ENCODE measurements at regions not wholly inside any gene's neighbourhood (a gene's known extent, or its start where the extent isn't known, plus 50 kb on each side); places are given as distances from the start of the nearest gene placed in this dataset.

DNA sequence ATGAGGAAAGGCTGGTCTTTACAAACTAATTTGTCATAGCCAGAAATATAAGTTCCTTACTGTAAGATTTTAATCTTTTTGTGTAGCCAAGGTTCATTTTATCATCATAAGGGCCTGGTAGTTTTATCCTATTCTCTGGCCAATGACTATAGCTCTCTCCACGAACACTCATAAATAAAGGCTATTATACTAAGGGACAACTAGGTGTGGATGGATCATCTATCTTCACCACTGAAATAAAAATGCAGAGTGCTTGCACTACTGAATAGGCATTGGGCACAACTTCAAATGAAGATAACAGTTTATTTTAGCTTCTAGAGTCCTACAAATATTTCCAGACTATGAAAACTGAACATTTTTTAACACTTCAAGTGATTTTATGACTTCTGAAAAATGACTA, 698.6 kb downstream of the NOVA1 start:
- no peak for DNase-seq (ENCODE audit: low read depth in 6 of 9, low spot score in 9 of 9)
- Histone ChIP-seq H3K9me3 (ENCODE audit: control insufficient read depth in 2 of 2, insufficient read depth in 1 of 2, low read length in 1 of 2) (no peaks in the 10 kb centered on the region), H3K4me1 (ENCODE audit: control insufficient read depth in 2 of 2, insufficient read depth in 2 of 2, low read length in 2 of 2) (no peaks in the 10 kb centered on the region), H3K4me3 (ENCODE audit: low read length in 2 of 2) (no peak overlapping the region), H3K27ac (ENCODE audit: low read depth in 1 of 2, low read length in 1 of 2) (no peak overlapping the region), H3K27me3 (ENCODE audit: control insufficient read depth in 2 of 2, insufficient read depth in 1 of 2, low read length in 1 of 2) (no peaks in the 10 kb centered on the region), H3K36me3 (ENCODE audit: control insufficient read depth in 2 of 2, insufficient read depth in 2 of 2, low read length in 1 of 2) (no peaks in the 10 kb centered on the region)
- WGBS, result 97% methylated on average over 1 of the region's 1 CpG

DNA sequence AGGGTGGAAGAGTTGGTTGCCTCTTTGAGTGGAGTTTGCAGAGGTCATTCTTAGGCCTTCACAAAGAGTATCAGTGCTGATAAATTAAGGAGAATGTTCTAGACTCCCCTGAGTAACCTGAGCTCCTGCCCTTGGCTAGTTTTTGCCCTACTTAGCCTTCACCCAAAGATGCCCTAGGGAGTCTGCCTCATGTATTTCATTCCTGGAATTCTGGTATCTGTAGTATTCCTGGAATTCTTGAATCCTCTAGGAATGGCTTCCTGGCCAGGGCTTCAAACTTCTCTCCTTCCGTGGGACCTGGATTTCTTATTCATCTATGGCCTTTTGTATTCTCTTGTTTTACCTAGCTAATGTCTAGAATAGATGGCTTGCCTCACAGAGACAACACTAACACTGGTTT, 701.1 kb downstream of the NOVA1 start:
- H3K27ac ChIP-seq (ENCODE audit: low read depth in 1 of 2, low read length in 1 of 2), result no peak overlapping the region
- no peak overlapping the region for H3K4me3 ChIP-seq (ENCODE audit: low read length in 2 of 2)
- no peaks in the 10 kb centered on the region for H3K27me3 ChIP-seq (ENCODE audit: control insufficient read depth in 2 of 2, insufficient read depth in 1 of 2, low read length in 1 of 2)
- no peaks in the 10 kb centered on the region for H3K4me1 ChIP-seq (ENCODE audit: control insufficient read depth in 2 of 2, insufficient read depth in 2 of 2, low read length in 2 of 2)
- WGBS, result 76% methylated on average over 1 of the region's 1 CpG
- H3K36me3 ChIP-seq (ENCODE audit: control insufficient read depth in 2 of 2, insufficient read depth in 2 of 2, low read length in 1 of 2), result no peaks in the 10 kb centered on the region
- H3K9me3 ChIP-seq (ENCODE audit: control insufficient read depth in 2 of 2, insufficient read depth in 1 of 2, low read length in 1 of 2), result no peaks in the 10 kb centered on the region
- no peak for DNase-seq (ENCODE audit: low read depth in 6 of 9, low spot score in 9 of 9)

DNA sequence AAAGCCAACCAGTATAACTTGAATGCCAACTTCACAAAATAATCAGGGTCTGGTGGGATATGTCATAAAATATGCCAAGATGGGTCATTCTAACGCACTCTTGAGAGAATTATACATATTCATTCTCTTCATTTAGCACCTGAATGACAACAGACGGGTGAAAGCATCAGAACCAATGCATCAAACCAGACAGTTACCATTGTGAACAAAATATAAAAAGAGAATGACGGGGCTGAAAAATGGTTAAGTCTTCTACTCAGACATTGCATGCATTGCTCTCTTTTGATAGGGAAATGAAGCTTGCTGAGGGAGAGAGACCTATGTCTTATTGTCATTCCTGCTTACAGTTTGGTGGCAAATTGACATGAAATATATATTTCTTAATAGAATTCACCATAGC, 702.1 kb downstream of the NOVA1 start:
- H3K9me3 ChIP-seq (ENCODE audit: control insufficient read depth in 2 of 2, insufficient read depth in 1 of 2, low read length in 1 of 2), result no peaks in the 10 kb centered on the region

GRCh38 chr14:25887251-25887878, 710.5 kb downstream of the NOVA1 start:
- H3K27me3 ChIP-seq (ENCODE audit: control insufficient read depth in 2 of 2, insufficient read depth in 1 of 2, low read length in 1 of 2), result no peaks in the 10 kb centered on the region
- H3K36me3 ChIP-seq (ENCODE audit: control insufficient read depth in 2 of 2, insufficient read depth in 2 of 2, low read length in 1 of 2), result no peaks in the 10 kb centered on the region
- WGBS, result 88% methylated on average over 3 of the region's 3 CpGs
- no peaks in the 10 kb centered on the region for H3K4me1 ChIP-seq (ENCODE audit: control insufficient read depth in 2 of 2, insufficient read depth in 2 of 2, low read length in 2 of 2)
- DNase-seq (ENCODE audit: low read depth in 6 of 9, low spot score in 9 of 9), result no peak
- no peak overlapping the region for H3K4me3 ChIP-seq (ENCODE audit: low read length in 2 of 2)
- H3K27ac ChIP-seq (ENCODE audit: low read depth in 1 of 2, low read length in 1 of 2), result no peak overlapping the region
- H3K9me3 ChIP-seq (ENCODE audit: control insufficient read depth in 2 of 2, insufficient read depth in 1 of 2, low read length in 1 of 2), result no peaks in the 10 kb centered on the region

More for the DNA sequence above, 702.1 kb downstream of the NOVA1 start:
- H3K4me3 ChIP-seq (ENCODE audit: low read length in 2 of 2), result no peak overlapping the region
- H3K27me3 ChIP-seq (ENCODE audit: control insufficient read depth in 2 of 2, insufficient read depth in 1 of 2, low read length in 1 of 2), result no peaks in the 10 kb centered on the region
- H3K36me3 ChIP-seq (ENCODE audit: control insufficient read depth in 2 of 2, insufficient read depth in 2 of 2, low read length in 1 of 2), result no peaks in the 10 kb centered on the region
- 94% methylated on average over 3 of the region's 3 CpGs for WGBS
- H3K27ac ChIP-seq (ENCODE audit: low read depth in 1 of 2, low read length in 1 of 2), result no peak overlapping the region
- no peak for DNase-seq (ENCODE audit: low read depth in 6 of 9, low spot score in 9 of 9)
- H3K4me1 ChIP-seq (ENCODE audit: control insufficient read depth in 2 of 2, insufficient read depth in 2 of 2, low read length in 2 of 2), result no peaks in the 10 kb centered on the region

DNA sequence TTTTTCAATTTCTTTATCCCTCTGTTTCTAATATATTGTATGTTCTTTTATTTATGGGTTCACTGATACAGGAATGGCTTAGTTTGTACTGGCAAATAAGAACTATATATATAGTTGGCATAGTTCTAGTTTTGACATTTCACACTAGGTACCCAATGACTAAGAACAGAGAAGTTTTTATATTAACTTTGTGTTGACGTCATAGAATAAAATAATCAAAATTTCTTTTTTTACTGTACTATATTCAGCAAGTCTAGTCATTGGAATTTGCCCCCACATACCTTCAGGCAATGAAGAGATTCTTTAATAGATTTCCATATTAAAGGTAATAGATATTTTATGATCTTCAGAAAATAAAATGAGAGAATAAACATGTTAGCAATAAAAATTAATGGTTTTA, 713.2 kb downstream of the NOVA1 start:
- Histone ChIP-seq H3K4me3 (ENCODE audit: low read length in 2 of 2) (no peak overlapping the region), H3K4me1 (ENCODE audit: control insufficient read depth in 2 of 2, insufficient read depth in 2 of 2, low read length in 2 of 2) (no peaks in the 10 kb centered on the region), H3K27ac (ENCODE audit: low read depth in 1 of 2, low read length in 1 of 2) (no peak overlapping the region), H3K27me3 (ENCODE audit: control insufficient read depth in 2 of 2, insufficient read depth in 1 of 2, low read length in 1 of 2) (no peaks in the 10 kb centered on the region), H3K36me3 (ENCODE audit: control insufficient read depth in 2 of 2, insufficient read depth in 2 of 2, low read length in 1 of 2) (no peaks in the 10 kb centered on the region), H3K9me3 (ENCODE audit: control insufficient read depth in 2 of 2, insufficient read depth in 1 of 2, low read length in 1 of 2) (no peaks in the 10 kb centered on the region)
- 96% methylated on average over 1 of the region's 1 CpG for WGBS
- no peak for DNase-seq (ENCODE audit: low read depth in 6 of 9, low spot score in 9 of 9)

GRCh38 chr14:25882899-25883298, 714.9 kb downstream of the NOVA1 start:
- Histone ChIP-seq H3K4me3 (ENCODE audit: low read length in 2 of 2) (no peak overlapping the region), H3K27ac (ENCODE audit: low read depth in 1 of 2, low read length in 1 of 2) (no peak overlapping the region), H3K4me1 (ENCODE audit: control insufficient read depth in 2 of 2, insufficient read depth in 2 of 2, low read length in 2 of 2) (no peaks in the 10 kb centered on the region), H3K27me3 (ENCODE audit: control insufficient read depth in 2 of 2, insufficient read depth in 1 of 2, low read length in 1 of 2) (no peaks in the 10 kb centered on the region), H3K9me3 (ENCODE audit: control insufficient read depth in 2 of 2, insufficient read depth in 1 of 2, low read length in 1 of 2) (no peaks in the 10 kb centered on the region), H3K36me3 (ENCODE audit: control insufficient read depth in 2 of 2, insufficient read depth in 2 of 2, low read length in 1 of 2) (no peaks in the 10 kb centered on the region)
- no peak for DNase-seq (ENCODE audit: low read depth in 6 of 9, low spot score in 9 of 9)
- WGBS, result 88% methylated on average over 2 of the region's 2 CpGs

DNA sequence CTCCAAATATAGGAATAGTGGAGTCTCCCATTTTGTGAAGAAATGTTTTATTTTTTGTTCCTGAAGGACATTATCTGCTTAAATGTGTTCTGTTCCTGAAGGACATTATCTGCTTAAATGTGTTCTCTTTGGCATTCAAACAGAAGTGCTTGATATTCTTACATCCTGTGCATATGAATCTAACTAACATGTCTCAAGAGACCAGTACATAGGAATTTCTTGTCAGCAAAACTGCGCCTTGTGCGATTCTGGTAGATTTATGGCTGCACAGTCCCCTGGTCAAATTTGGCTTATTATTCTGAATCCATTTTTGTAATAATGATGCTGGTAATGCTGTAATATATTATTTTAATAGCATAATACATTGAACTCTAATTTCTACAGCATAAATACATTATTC, 722.4 kb downstream of the NOVA1 start:
- no peaks in the 10 kb centered on the region for H3K9me3 ChIP-seq (ENCODE audit: control insufficient read depth in 2 of 2, insufficient read depth in 1 of 2, low read length in 1 of 2)
- no peaks in the 10 kb centered on the region for H3K27me3 ChIP-seq (ENCODE audit: control insufficient read depth in 2 of 2, insufficient read depth in 1 of 2, low read length in 1 of 2)
- no peak overlapping the region for H3K27ac ChIP-seq (ENCODE audit: low read depth in 1 of 2, low read length in 1 of 2)
- no peak overlapping the region for H3K4me3 ChIP-seq (ENCODE audit: low read length in 2 of 2)
- no peak for DNase-seq (ENCODE audit: low read depth in 6 of 9, low spot score in 9 of 9)
- H3K4me1 ChIP-seq (ENCODE audit: control insufficient read depth in 2 of 2, insufficient read depth in 2 of 2, low read length in 2 of 2), result no peaks in the 10 kb centered on the region
- 98% methylated on average over 2 of the region's 2 CpGs for WGBS
- no peaks in the 10 kb centered on the region for H3K36me3 ChIP-seq (ENCODE audit: control insufficient read depth in 2 of 2, insufficient read depth in 2 of 2, low read length in 1 of 2)

DNA sequence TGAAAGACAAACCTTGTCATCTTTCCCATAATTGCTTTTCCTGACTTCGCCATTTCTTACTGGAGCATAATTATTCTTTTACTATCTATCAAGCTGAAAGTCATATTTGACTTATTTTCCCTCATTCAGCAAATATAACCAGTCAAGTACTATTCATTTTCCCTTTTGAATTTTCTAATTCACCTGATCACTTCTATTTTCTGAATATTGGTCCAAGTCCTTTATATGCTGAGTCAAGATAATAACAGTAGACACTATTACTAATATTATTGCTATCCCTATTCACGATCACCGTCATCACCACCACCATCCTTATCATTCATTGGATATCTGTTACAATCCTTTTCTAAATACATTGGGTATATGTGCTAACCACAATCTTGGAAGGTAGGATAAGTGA, 728.0 kb downstream of the NOVA1 start:
- WGBS, result 86% methylated on average over 3 of the region's 3 CpGs
- no peaks in the 10 kb centered on the region for H3K36me3 ChIP-seq (ENCODE audit: control insufficient read depth in 2 of 2, insufficient read depth in 2 of 2, low read length in 1 of 2)
- DNase-seq (ENCODE audit: low read depth in 6 of 9, low spot score in 9 of 9), result no peak
- H3K27ac ChIP-seq (ENCODE audit: low read depth in 1 of 2, low read length in 1 of 2), result no peak overlapping the region
- no peaks in the 10 kb centered on the region for H3K4me1 ChIP-seq (ENCODE audit: control insufficient read depth in 2 of 2, insufficient read depth in 2 of 2, low read length in 2 of 2)
- no peaks in the 10 kb centered on the region for H3K27me3 ChIP-seq (ENCODE audit: control insufficient read depth in 2 of 2, insufficient read depth in 1 of 2, low read length in 1 of 2)
- no peaks in the 10 kb centered on the region for H3K9me3 ChIP-seq (ENCODE audit: control insufficient read depth in 2 of 2, insufficient read depth in 1 of 2, low read length in 1 of 2)
- no peak overlapping the region for H3K4me3 ChIP-seq (ENCODE audit: low read length in 2 of 2)

DNA sequence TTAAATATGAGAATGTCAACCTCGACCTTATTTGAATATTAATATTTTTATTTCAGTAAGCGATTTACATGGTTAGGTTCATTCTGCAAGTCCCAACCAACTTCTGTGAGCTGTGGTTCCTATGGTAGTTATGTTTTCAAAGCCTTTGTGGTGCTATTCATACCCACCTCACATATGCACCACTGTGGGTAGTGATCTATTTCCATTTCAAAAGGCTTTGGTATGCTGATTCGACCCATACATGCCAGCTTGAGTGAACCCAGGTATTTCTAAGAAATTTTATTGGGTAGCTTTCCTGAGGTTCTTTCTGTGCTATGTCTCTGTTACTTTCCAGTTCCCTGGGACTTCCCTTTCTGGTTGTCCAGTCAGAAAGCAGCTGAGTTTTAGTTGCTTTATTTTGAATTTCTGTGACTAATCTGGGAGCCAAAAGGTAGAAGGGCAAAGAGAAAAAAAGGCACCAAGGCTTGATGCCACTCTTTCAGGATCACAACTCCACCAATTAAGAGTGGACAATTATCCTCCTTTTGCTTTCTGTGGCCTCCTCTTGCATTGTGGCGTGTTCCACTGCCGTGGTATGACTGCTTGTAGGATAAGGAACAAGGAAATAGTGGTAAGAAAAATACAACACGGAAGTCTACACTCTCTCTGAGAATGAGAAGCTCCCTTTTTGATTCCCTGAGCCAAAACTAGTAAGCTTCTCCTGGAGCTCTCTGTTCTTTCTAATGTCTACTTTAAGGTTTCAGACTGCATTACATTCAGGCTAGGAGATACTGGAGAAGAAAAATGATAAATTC, 729.1 kb downstream of the NOVA1 start:
- WGBS, result 66% methylated on average over 6 of the region's 6 CpGs
- no peak overlapping the region for H3K27ac ChIP-seq (ENCODE audit: low read depth in 1 of 2, low read length in 1 of 2)
- no peak overlapping the region for H3K4me3 ChIP-seq (ENCODE audit: low read length in 2 of 2)
- no peaks in the 10 kb centered on the region for H3K36me3 ChIP-seq (ENCODE audit: control insufficient read depth in 2 of 2, insufficient read depth in 2 of 2, low read length in 1 of 2)
- H3K27me3 ChIP-seq (ENCODE audit: control insufficient read depth in 2 of 2, insufficient read depth in 1 of 2, low read length in 1 of 2), result no peaks in the 10 kb centered on the region
- H3K9me3 ChIP-seq (ENCODE audit: control insufficient read depth in 2 of 2, insufficient read depth in 1 of 2, low read length in 1 of 2), result no peaks in the 10 kb centered on the region
- H3K4me1 ChIP-seq (ENCODE audit: control insufficient read depth in 2 of 2, insufficient read depth in 2 of 2, low read length in 2 of 2), result no peaks in the 10 kb centered on the region
- DNase-seq (ENCODE audit: low read depth in 6 of 9, low spot score in 9 of 9), result no peak
